Breast epithelium (tissue), 3 donors: ENCODE measurements at regions not wholly inside any gene's neighbourhood (a gene's known extent, or its start where the extent isn't known, plus 50 kb on each side); places are given as distances from the start of the nearest gene placed in this dataset.

ENCODE experiments used
- POLR2A ChIP-seq: fragments of 450-650 bp; IDR thresholded peaks from one replicate; pipeline ENCODE4 v1.6.1; 2016; ENCODE audit warnings: antibody characterized with exemption, mild to moderate bottlenecking, moderate library complexity
- POLR2AphosphoS5 ChIP-seq, 3 donors: sonication (generic); formaldehyde crosslinking; IDR thresholded peaks; one replicate each; pipeline ENCODE4 v1.6.1; 2017; ENCODE audit warnings: antibody characterized with exemption in 3 of 3
- TF ChIP-seq, protein P1 (sequence below), 3 donors: fragments of 450-650 bp; IDR thresholded peaks; one replicate each; pipeline ENCODE4 v1.5.1; 2016 to 2017; ENCODE audit warnings: antibody characterized with exemption in 3 of 3, mild to moderate bottlenecking in 3 of 3, moderate library complexity in 3 of 3

DNA sequence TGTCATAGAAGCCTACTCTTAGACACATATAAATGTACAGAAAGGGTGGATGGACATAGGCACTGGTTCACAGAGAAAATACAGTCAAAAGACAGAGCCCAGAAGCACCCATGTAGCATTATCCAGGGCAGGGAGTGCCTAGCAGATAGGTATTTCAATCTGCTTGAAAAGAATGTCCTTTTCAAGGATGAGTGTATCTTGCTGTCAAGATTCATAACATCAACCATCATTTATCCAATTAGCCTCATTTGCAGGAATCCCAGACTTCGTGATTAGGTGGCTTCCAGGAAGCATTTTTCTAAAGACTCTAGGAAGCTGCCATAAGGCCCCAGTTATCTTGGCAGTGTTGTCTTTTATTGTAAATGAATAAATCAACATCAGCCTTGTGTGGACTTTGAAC lies 55.6 kb downstream of the SCN11A start:
- TF ChIP-seq, protein P1, sequence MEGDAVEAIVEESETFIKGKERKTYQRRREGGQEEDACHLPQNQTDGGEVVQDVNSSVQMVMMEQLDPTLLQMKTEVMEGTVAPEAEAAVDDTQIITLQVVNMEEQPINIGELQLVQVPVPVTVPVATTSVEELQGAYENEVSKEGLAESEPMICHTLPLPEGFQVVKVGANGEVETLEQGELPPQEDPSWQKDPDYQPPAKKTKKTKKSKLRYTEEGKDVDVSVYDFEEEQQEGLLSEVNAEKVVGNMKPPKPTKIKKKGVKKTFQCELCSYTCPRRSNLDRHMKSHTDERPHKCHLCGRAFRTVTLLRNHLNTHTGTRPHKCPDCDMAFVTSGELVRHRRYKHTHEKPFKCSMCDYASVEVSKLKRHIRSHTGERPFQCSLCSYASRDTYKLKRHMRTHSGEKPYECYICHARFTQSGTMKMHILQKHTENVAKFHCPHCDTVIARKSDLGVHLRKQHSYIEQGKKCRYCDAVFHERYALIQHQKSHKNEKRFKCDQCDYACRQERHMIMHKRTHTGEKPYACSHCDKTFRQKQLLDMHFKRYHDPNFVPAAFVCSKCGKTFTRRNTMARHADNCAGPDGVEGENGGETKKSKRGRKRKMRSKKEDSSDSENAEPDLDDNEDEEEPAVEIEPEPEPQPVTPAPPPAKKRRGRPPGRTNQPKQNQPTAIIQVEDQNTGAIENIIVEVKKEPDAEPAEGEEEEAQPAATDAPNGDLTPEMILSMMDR (IDR thresholded peaks at IDR 0.05) = no peak
- TF ChIP-seq POLR2AphosphoS5 (IDR thresholded peaks at IDR 0.05) = no peak
- TF ChIP-seq POLR2A = no peak
